Ovary (tissue), 7 donors: ENCODE measurements at regions not wholly inside any gene's neighbourhood (a gene's known extent, or its start where the extent isn't known, plus 50 kb on each side); places are given as distances from the start of the nearest gene placed in this dataset.

Experiments used
- DNase-seq, 5 donors: peaks; one replicate each; pipeline ENCODE4 v3.0.0-alpha.2; 2019 to 2020
- H3K27ac ChIP-seq, 2 donors: fragments of 200-600 bp; one replicate each; pipeline versions ENCODE4 v1.5.1 to v1.8.0; 2019 to 2022
- H3K27me3 ChIP-seq: fragments of 200-600 bp; one replicate; pipeline ENCODE4 v1.8.0; 2022
- H3K36me3 ChIP-seq: fragments of 200-600 bp; sonication (generic); one replicate; pipeline ENCODE4 v1.5.1; 2019
- H3K4me1 ChIP-seq: one replicate; pipeline ENCODE4 v1.8.1; 2013; ENCODE audit warnings: mild to moderate bottlenecking, moderate library complexity; ENCODE audit not compliant: insufficient read depth
- H3K4me3 ChIP-seq: fragments of 200-600 bp; sonication (generic); one replicate; pipeline ENCODE4 v1.5.1; 2017
- H3K9me3 ChIP-seq, 2 donors: fragments of 200-600 bp in 1 of 2; sonication (generic) in 1 of 2; one replicate each; pipeline versions ENCODE4 v1.5.1 to v1.8.1; 2013 to 2019; ENCODE audit warnings: mild to moderate bottlenecking in 1 of 2, moderate library complexity in 1 of 2
- CTCF ChIP-seq, 3 donors: fragments of 450-650 bp in 2 of 3; fragments of 200-600 bp in 1 of 3; IDR thresholded peaks; one replicate each; pipeline versions ENCODE4 v1.5.1 to v1.8.0; 2016 to 2022; ENCODE audit warnings: antibody characterized with exemption in 3 of 3, mild to moderate bottlenecking in 1 of 3
- EP300 ChIP-seq: sonication (generic); formaldehyde crosslinking; IDR thresholded peaks from one replicate; pipeline ENCODE4 v1.6.1; 2017; ENCODE audit warnings: antibody characterized with exemption
- POLR2A ChIP-seq: fragments of 450-650 bp; IDR thresholded peaks from one replicate; pipeline ENCODE4 v1.6.1; 2017; ENCODE audit warnings: antibody characterized with exemption, mild to moderate bottlenecking, moderate library complexity
- WGBS, 3 donors: extraction: QIAGEN DNeasy Blood & Tissue Kit in 1 of 3; methylation state at CpG; one replicate each; pipeline versions ENCODE4 v1.1.5 to v1.1.7; 2013 to 2017; 5-methylcytosine and 5-hydroxymethylcytosine counted together
- intact Hi-C, 4 donors: fragments of 100-400 bp; cut with DNase I; formaldehyde crosslinking; loops; one replicate each; pipeline versions ENCODE4 v1.11.0 to v1.15.1; 2022 to 2023
- donor health status: DM: no; HTN: no; CAD: no; lungs with moderate emphysema.
- donor health status: DM: no; HTN: no; CAD: no.
- donor health status: Bipolar disorder and iron deficiency.
- donor health status: DM: no; HTN: no; CAD: no.
- donor health status: DM: yes; HTN: yes; CAD: no.

GRCh38 chr1:213724640-213725536, 262.9 kb upstream of the PROX1 start:
- WGBS, 3 donors, result 22 to 27% (median 23%) methylated on average over 14 of the region's 14 CpGs
- no peak for DNase-seq
- Histone ChIP-seq H3K27me3 (no peaks in the 10 kb centered on the region), H3K9me3 (no peaks in the 10 kb centered on the region), H3K27ac (no peak overlapping the region), H3K36me3 (no peaks in the 10 kb centered on the region), H3K4me3 (no peak overlapping the region), H3K4me1 (no peaks in the 10 kb centered on the region)
- intact Hi-C loops, result no loop called here
- TF ChIP-seq POLR2A (no peak), EP300 (no peak), CTCF (IDR thresholded peaks at IDR 0.05) (no peak)

DNA sequence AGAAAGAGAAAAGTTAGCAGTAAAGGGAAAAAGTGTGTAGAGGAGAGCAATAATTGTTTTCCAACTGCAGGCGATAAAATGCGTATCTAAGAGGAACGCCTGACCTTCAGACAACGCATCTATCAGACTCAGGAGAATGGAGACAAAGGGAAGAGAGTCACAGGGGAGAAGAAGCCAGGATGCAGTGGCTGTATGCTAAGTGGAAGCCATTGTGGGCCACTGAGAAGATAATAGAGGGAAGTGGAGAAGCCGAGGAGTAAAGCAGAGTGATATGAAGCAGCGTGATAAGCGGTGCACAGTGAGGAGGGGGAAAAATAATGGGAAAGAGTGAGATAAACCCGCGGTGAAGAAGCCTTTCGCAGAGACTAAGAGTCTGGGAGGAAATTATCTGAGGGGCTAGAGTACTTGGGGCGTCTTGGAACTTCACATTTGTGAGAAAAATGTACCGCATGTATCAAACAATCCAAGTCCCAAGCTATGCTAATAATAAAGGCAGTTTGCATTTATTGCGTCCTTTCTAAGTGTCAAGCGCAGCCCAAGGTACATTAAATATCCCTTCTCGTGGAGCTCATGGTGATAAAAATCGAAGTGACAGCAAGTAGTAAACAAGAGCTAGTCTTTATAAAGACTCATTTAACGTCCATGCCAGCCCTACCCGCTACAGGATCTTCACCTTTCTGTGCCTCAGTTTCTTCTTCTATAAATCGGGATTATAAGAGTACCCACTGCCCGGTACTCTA, 259.8 kb upstream of the PROX1 start:
- intact Hi-C loops, result no loop called here
- 73 to 85% (median 81%) methylated on average over 20 of the region's 20 CpGs for WGBS, 3 donors
- H3K27ac ChIP-seq, result no peak overlapping the region
- no peaks in the 10 kb centered on the region for H3K4me1 ChIP-seq
- DNase-seq, result no peak
- no peak overlapping the region for H3K4me3 ChIP-seq
- no peaks in the 10 kb centered on the region for H3K27me3 ChIP-seq
- H3K9me3 ChIP-seq, result no peaks in the 10 kb centered on the region
- TF ChIP-seq POLR2A (no peak), EP300 (no peak), CTCF (IDR thresholded peaks at IDR 0.05) (no peak)
- no peaks in the 10 kb centered on the region for H3K36me3 ChIP-seq

- no peaks in the 10 kb centered on the region for H3K36me3 ChIP-seq
- H3K27ac ChIP-seq, result no peak overlapping the region
- no peak for DNase-seq
- WGBS, 3 donors, result 67 to 79% (median 75%) methylated on average over 15 of the region's 15 CpGs
- no peaks in the 10 kb centered on the region for H3K27me3 ChIP-seq
- no peaks in the 10 kb centered on the region for H3K4me1 ChIP-seq
- intact Hi-C loops, result no loop called here
- no peak overlapping the region for H3K4me3 ChIP-seq
- TF ChIP-seq CTCF (IDR thresholded peaks at IDR 0.05), result no peak
- no peak for TF ChIP-seq POLR2A
- TF ChIP-seq EP300, result no peak
- no peaks in the 10 kb centered on the region for H3K9me3 ChIP-seq
Measured at GRCh38 chr1:213728593-213729536, 258.9 kb upstream of the PROX1 start.

DNA sequence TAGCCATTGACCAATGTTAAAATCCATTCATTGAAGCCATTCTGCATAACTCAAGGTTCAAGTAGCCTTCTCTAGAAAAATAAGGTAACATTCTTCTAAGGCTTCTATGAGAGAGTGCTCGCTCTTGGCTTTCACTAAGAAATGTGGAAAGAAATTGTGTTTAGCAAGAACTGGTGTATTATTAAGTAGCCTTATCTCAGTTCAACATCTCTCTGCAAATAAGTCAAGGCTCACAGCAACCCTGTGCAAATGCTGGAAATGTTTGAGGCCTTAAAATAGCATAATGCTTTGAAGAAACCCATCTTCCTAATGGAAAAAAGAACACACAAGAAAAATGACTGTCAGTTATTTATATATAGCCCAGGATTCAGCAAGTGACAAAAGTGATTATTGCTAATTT, 254.1 kb upstream of the PROX1 start:
- TF ChIP-seq POLR2A (no peak), CTCF (IDR thresholded peaks at IDR 0.05) (no peak), EP300 (no peak)

More for the DNA sequence above, 254.1 kb upstream of the PROX1 start:
- WGBS, 3 donors, result 81 to 90% (median 88%) methylated on average over 1 of the region's 1 CpG
- no peaks in the 10 kb centered on the region for H3K27me3 ChIP-seq
- H3K4me3 ChIP-seq, result no peak overlapping the region
- no peaks in the 10 kb centered on the region for H3K9me3 ChIP-seq
- no peaks in the 10 kb centered on the region for H3K4me1 ChIP-seq
- H3K27ac ChIP-seq, result no peak overlapping the region
- H3K36me3 ChIP-seq, result no peaks in the 10 kb centered on the region
- DNase-seq, result no peak
- intact Hi-C loops, result no loop called here
